HEK293T (cell line): ENCODE measurements at regions not wholly inside any gene's neighbourhood (a gene's known extent, or its start where the extent isn't known, plus 50 kb on each side); places are given as distances from the start of the nearest gene placed in this dataset.

Experiments used
- CTCF ChIA-PET: fragments of 350-600 bp; formaldehyde crosslinking; extraction: SDS; loops from one replicate; lab custom pipeline; 2021; ENCODE audit warnings: antibody characterized with exemption, inconsistent platforms; lab: Yijun Ruan, JAX
- POLR2A ChIA-PET: fragments of 350-600 bp; formaldehyde crosslinking; extraction: SDS; loops from one replicate; lab custom pipeline; 2020; ENCODE audit warnings: antibody characterized with exemption, inconsistent platforms; lab: Yijun Ruan, JAX
- DNase-seq: peaks from one replicate; pipeline ENCODE4 v3.0.0; 2012; ENCODE audit warnings: mixed read lengths; ENCODE audit errors: extremely low spot score
- ARNT ChIP-seq: fragments of 450-650 bp; IDR thresholded peaks from 2 replicates; pipeline ENCODE4 v1.6.1; 2017; ENCODE audit warnings: mild to moderate bottlenecking
- BHLHE40 ChIP-seq: fragments of 450-650 bp; IDR thresholded peaks from 2 replicates; pipeline ENCODE4 v1.6.1; 2016; ENCODE audit warnings: mild to moderate bottlenecking, moderate library complexity, borderline replicate concordance
- CTBP1 ChIP-seq: fragments of 450-650 bp; IDR thresholded peaks from 2 replicates; pipeline ENCODE4 v1.6.1; 2016; ENCODE audit warnings: borderline replicate concordance
- ELF4 ChIP-seq: fragments of 450-650 bp; IDR thresholded peaks from 2 replicates; pipeline ENCODE4 v1.6.1; 2017; ENCODE audit warnings: antibody characterized with exemption
- FOXA1 ChIP-seq: fragments of 450-650 bp; IDR thresholded peaks from 2 replicates; pipeline ENCODE4 v1.6.1; 2016; ENCODE audit warnings: mild to moderate bottlenecking
- FOXK2 ChIP-seq: fragments of 450-650 bp; IDR thresholded peaks from 2 replicates; pipeline ENCODE4 v1.6.1; 2016; ENCODE audit warnings: mild to moderate bottlenecking
- FOXM1 ChIP-seq: fragments of 450-650 bp; IDR thresholded peaks from 2 replicates; pipeline ENCODE4 v1.6.1; 2017; ENCODE audit warnings: mild to moderate bottlenecking, borderline replicate concordance
- HDGF ChIP-seq: fragments of 450-650 bp; IDR thresholded peaks from 2 replicates; pipeline ENCODE4 v1.6.1; 2017; ENCODE audit warnings: antibody characterized with exemption, borderline replicate concordance
- L3MBTL2 ChIP-seq: fragments of 450-650 bp; conservative IDR thresholded peaks from 2 replicates; pipeline ENCODE4 v1.6.1; 2016; ENCODE audit warnings: mild to moderate bottlenecking
- LEF1 ChIP-seq: fragments of 450-650 bp; IDR thresholded peaks from 2 replicates; pipeline ENCODE4 v1.6.1; 2017; ENCODE audit warnings: mild to moderate bottlenecking, borderline replicate concordance
- NFRKB ChIP-seq: fragments of 450-650 bp; IDR thresholded peaks from 2 replicates; pipeline ENCODE4 v1.6.1; 2016; ENCODE audit warnings: mild to moderate bottlenecking, moderate library complexity
- SP1 ChIP-seq: fragments of 450-650 bp; IDR thresholded peaks from 2 replicates; pipeline ENCODE4 v1.6.1; 2017
- SUZ12 ChIP-seq: fragments of 450-650 bp; IDR thresholded peaks from 2 replicates; pipeline ENCODE4 v1.6.1; 2016; ENCODE audit warnings: mild to moderate bottlenecking
- TARDBP ChIP-seq: fragments of 450-650 bp; IDR thresholded peaks from 2 replicates; pipeline ENCODE4 v1.6.1; 2016
- ZNF384 ChIP-seq: fragments of 450-650 bp; IDR thresholded peaks from 2 replicates; pipeline ENCODE4 v1.6.1; 2016
- TF ChIP-seq, protein P1 (sequence below): fragments of 450-650 bp; IDR thresholded peaks from 2 replicates; pipeline ENCODE4 v1.6.1; 2016

- CTCF ChIA-PET = no interaction called here
- DNase-seq = no peak
- TF ChIP-seq SP1 (no peak), SUZ12 (no peak), ZNF384 (no peak), FOXM1 (no peak), FOXK2 (no peak)
- POLR2A ChIA-PET = no interaction called here
Observed at GRCh38 chr7:68207676-68208075, 1211.0 kb downstream of the TYW1 start.

GRCh38 chr7:68209486-68209885 is 1212.9 kb downstream of the TYW1 start:
- ChIA-PET CTCF (no interaction called here), POLR2A (no interaction called here)
- TF ChIP-seq HDGF (no peak), SUZ12 (no peak), LEF1 (no peak), ELF4 (no peak), CTBP1 (no peak), L3MBTL2 (no peak), ZNF384 (no peak), NFRKB (no peak)
- DNase-seq = no peak

DNA sequence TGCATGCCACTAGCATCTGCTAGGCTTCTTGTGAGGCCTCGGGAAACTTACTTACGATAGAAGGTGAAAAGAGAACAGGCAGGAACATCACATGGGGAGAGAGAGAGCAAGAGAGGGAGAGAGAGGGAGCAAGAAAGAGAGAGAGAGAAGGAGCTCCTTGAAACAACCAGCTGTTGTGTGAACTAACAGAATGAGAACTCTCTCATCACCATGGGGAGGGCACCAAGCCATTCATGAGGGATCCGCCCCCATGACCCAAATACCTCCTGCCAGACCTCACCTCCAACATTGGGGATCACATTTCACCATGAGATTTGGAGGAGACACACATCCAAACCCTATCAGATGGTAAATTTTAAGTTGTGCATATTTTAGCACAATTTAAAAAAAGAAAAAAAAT is 1217.2 kb downstream of the TYW1 start:
- TF ChIP-seq FOXK2 = no peak
- no peak for TF ChIP-seq ZNF384
- no peak for TF ChIP-seq SUZ12
- no peak for TF ChIP-seq CTBP1
- TF ChIP-seq NFRKB = no peak
- no peak for TF ChIP-seq BHLHE40
- TF ChIP-seq FOXM1 = no peak
- TF ChIP-seq L3MBTL2 = no peak
- no peak for TF ChIP-seq TARDBP
- no peak for TF ChIP-seq LEF1
- TF ChIP-seq ARNT = no peak
- no peak for TF ChIP-seq SP1
- TF ChIP-seq HDGF = no peak
- TF ChIP-seq, protein P1, sequence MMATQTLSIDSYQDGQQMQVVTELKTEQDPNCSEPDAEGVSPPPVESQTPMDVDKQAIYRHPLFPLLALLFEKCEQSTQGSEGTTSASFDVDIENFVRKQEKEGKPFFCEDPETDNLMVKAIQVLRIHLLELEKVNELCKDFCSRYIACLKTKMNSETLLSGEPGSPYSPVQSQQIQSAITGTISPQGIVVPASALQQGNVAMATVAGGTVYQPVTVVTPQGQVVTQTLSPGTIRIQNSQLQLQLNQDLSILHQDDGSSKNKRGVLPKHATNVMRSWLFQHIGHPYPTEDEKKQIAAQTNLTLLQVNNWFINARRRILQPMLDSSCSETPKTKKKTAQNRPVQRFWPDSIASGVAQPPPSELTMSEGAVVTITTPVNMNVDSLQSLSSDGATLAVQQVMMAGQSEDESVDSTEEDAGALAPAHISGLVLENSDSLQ = no peak
- no peak for TF ChIP-seq ELF4
- TF ChIP-seq FOXA1 = no peak
- ChIA-PET CTCF (no interaction called here), POLR2A (no interaction called here)
- no peak for DNase-seq

DNA sequence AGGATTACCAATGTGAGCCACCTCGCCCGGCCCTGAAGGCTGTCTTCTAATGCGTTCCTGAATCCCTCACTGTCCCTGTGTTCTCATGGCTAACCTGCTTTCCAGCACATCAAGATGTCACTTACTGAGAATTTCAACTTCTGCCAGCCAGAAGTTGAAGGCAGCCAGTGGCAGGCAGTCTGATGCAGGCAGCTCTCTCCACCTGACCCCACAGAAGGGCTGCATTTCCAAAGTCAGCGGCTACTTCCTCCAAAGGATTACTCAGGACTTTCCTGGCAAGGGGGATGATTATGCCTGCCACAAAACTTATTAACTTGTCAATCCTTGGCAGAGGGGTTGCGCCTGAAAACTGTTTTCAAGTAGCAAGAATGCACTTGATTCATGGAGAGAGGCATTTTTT is 1219.4 kb downstream of the TYW1 start:
- DNase-seq = no peak
- TF ChIP-seq ARNT (no peak), ZNF384 (no peak), FOXM1 (no peak), CTBP1 (no peak), NFRKB (no peak), FOXA1 (no peak), HDGF (no peak), LEF1 (no peak), L3MBTL2 (no peak), BHLHE40 (no peak), SP1 (no peak), TARDBP (no peak), ELF4 (no peak), FOXK2 (no peak)
- TF ChIP-seq, protein P1 = no peak
- ChIA-PET POLR2A (no interaction called here), CTCF (no interaction called here)

DNA sequence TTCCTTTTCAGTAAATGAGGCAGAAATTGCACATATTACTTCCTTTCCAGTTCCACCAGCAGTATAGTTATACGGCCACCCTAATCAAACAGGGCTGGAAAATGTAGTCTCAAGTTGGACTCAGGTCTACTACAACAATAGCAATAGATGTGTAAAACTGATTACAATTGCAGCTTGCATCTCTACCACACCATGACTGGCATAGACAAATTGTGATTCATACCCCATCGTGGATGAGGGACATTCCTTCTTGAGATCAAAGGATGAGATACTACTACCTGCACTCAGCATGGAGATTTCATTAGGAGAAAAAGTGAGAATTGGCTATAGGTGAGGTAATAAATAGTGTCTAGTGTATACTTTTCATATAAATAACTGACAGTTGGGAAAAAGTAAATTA is 1220.8 kb downstream of the TYW1 start:
- DNase-seq = no peak
- ChIA-PET CTCF (no interaction called here), POLR2A (no interaction called here)
- no peak for TF ChIP-seq ELF4
- TF ChIP-seq LEF1 = no peak

DNA sequence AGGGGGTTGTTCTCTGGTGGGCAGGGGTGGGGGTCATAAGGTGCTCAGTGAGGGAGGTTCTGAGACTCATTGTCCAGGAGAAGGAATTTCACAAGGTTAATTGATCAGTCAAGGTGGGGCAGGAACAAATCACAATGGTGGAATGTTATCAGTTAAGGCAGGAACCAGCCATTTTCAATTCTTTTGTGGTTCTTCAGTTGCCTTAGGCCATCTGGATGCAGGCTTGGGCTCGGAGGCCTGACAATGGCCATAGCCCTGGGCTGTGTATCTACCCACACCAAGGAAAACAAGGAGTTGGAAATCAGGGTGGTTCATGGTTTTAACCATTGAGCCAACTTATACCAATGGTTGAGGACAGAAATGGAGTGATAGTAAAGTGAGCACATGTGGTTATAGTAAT is 1221.8 kb downstream of the TYW1 start:
- POLR2A ChIA-PET = no interaction called here
- CTCF ChIA-PET = no interaction called here
- TF ChIP-seq CTBP1 (no peak), FOXM1 (no peak), ARNT (no peak)
- TF ChIP-seq, protein P1 = no peak
- no peak for DNase-seq

DNA sequence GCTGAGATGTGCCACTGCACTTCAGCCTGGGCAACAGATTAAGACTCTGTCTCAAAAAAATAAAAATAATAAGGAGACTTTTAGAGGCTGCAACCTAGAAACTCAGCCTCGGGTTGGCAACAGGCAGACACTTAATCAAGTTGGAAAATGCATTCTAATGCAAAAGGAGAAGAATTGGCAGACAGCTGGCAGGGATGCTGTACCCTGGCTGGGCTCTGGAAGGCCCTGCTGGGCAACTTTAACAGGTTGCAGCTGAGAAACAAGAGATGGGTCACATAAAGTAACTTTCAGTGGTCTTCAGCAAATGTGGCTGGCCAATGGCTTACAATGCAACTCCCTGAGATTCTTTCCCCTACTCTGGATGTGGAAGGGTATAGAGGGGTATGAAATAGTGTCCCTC is 1225.7 kb downstream of the TYW1 start:
- CTCF ChIA-PET = no interaction called here
- no peak for TF ChIP-seq ARNT
- no peak for TF ChIP-seq ELF4
- TF ChIP-seq FOXM1 = no peak
- no peak for TF ChIP-seq HDGF
- TF ChIP-seq TARDBP = no peak
- no peak for TF ChIP-seq L3MBTL2
- POLR2A ChIA-PET = no interaction called here
- DNase-seq = no peak
